ENCODE measurements at regions not wholly inside any gene's neighbourhood (a gene's known extent, or its start where the extent isn't known, plus 50 kb on each side); places are given as distances from the start of the nearest gene placed in this dataset.
"Not testable (repeated sequence)": the region's sequence is repeated elsewhere in the genome, so short reads cannot be mapped to it uniquely, and the experiment has no call there.

DNA sequence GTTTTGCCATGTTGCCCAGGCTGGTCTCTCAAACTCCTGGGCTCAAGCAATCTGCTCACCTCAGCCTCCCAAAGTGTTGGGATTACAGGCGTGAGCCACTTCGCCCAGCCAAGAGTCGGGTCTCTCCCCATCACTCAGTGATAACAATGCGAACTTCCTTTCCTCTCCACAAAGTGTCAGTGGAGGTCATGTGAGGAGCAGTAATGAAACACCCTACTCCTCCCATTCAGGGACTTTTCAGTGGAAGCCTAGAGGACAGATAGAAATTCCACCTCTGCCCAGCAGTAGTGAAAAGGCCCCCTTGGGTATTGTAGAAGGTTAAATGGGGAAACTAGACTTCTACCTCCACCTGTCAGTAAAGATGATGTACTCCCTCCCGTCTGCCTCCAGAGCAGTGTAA lies 141.9 kb upstream of the STK26 start:
- no peaks in the 10 kb centered on the region for H3K27me3 Mint-ChIP-seq
- no peak overlapping the region for H3K27ac Mint-ChIP-seq
- no peak for DNase-seq
- intact Hi-C loops (cut with micrococcal nuclease), result no loop called here
- H3K4me1 Mint-ChIP-seq, result no peaks in the 10 kb centered on the region
- H3K36me3 Mint-ChIP-seq (ENCODE audit: low read depth), result no peaks in the 10 kb centered on the region
- H3K4me3 Mint-ChIP-seq, result no peak overlapping the region
- H3K9me3 Mint-ChIP-seq, result no peaks in the 10 kb centered on the region

DNA sequence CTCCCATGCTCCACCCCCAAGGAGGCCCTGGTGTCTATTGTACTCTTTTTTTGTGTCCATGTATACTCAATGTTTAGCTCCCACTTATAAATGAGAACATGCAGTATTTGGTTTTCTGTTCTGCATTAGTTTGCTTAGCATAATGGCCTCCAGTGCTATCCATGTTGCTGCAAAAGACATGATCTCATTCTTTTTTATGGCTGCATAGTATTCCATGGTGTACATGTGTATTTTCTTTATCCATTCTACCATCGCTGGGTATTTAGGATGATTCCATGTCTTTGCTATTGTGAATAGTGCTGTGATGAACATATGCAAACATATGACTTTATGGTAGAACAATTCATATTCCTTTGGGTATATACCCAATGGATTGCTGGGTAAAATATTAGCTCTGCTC lies 138.1 kb upstream of the STK26 start:
- DNase-seq; H3K36me3 Mint-ChIP-seq (ENCODE audit: low read depth); H3K27me3 Mint-ChIP-seq; intact Hi-C loops (cut with micrococcal nuclease); H3K27ac Mint-ChIP-seq; H3K4me1 Mint-ChIP-seq; H3K9me3 Mint-ChIP-seq; H3K4me3 Mint-ChIP-seq: not testable (repeated sequence)

DNA sequence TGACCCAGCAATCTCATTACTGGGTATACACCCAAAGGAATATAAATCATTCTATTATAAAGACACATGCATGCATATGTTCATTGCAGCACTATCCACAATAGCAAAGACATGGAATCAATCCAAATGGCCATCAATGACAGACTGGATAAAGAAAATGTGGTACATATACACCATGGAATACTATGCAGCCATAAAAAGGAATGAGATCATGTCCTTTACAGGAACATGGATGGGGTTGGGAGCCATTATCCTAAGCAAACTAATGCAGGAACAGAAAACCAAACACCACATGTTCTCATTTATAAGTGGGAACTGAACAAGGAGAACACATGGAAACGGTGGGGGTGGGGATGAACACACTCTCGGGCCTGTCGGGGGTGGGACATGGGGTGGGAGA lies 129.2 kb upstream of the STK26 start:
- H3K27ac Mint-ChIP-seq; H3K27me3 Mint-ChIP-seq; DNase-seq; H3K4me3 Mint-ChIP-seq; intact Hi-C loops (cut with micrococcal nuclease); H3K36me3 Mint-ChIP-seq (ENCODE audit: low read depth); H3K4me1 Mint-ChIP-seq; H3K9me3 Mint-ChIP-seq: not testable (repeated sequence)

DNA sequence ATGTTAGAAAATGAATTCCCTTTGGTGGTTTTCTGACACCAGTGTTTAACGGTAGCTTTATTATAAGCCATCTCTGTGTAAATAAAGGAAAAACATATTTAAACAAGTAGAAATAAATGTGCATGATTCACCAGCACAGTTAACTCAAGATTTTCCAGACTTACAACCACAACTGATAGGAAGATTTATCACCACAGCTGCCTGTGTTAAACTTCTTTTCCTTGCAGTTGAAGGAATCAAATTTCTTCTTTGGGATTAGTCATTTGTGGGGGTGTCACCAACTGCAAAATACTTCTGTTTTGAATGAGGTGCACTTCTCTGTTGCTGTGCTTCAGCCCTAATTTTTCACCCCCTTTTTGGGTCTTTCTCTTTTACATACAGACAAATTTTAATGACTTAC lies 128.1 kb upstream of the STK26 start:
- Mint-ChIP-seq H3K9me3 (no peaks in the 10 kb centered on the region), H3K27me3 (no peaks in the 10 kb centered on the region), H3K27ac (no peak overlapping the region), H3K4me1 (no peaks in the 10 kb centered on the region), H3K4me3 (no peak overlapping the region), H3K36me3 (ENCODE audit: low read depth) (no peaks in the 10 kb centered on the region)
- intact Hi-C loops (cut with micrococcal nuclease), result no loop called here
- DNase-seq, result no peak

DNA sequence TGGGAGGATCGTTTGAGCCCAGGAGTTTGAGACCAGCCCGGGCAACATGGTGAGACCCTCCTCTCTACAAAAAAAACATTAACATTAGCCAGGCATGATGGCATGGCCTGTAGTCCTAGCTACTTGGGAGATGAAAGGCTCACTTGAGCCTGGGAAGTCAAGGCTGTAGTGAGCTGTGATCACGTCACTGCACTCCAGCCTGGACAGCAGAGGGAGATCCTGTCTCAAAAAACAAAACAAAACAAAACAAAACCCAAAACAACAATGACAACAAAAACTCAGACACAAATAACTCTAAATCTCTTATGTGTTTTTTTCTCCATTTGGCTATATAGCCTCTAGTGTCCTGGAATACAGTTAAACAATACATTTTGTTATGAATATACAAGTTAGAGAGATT lies 127.3 kb upstream of the STK26 start:
- H3K27me3 Mint-ChIP-seq, result no peaks in the 10 kb centered on the region
- intact Hi-C loops (cut with micrococcal nuclease), result no loop called here
- DNase-seq, result peak; percentile 48

DNA sequence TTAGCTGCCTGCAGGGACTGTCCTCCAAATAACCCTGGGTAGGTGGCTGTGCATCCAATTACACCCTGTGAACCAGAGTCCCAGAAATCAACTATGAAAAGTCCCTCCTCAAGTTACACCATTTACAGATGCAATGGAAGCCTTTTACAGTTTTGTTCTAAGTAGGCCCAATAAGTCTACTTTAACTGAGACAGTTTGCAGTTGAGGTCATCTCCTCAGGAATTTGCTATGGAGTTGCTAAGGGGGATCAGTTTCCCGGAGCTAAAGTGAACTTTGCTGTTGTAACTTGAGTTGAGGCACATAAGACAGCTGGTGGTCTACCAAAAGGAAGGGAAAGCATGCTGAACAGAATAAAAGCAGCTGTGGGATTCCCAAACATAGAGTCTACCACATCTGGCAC lies 121.6 kb upstream of the STK26 start:
- Mint-ChIP-seq H3K4me3 (no peak overlapping the region), H3K27me3 (no peaks in the 10 kb centered on the region), H3K4me1 (no peaks in the 10 kb centered on the region), H3K36me3 (ENCODE audit: low read depth) (no peaks in the 10 kb centered on the region), H3K27ac (no peak overlapping the region), H3K9me3 (no peaks in the 10 kb centered on the region)
- no peak for DNase-seq
- intact Hi-C loops (cut with micrococcal nuclease), result no loop called here

More for the DNA sequence above, 127.3 kb upstream of the STK26 start:
- Mint-ChIP-seq H3K27ac (no peak overlapping the region), H3K36me3 (ENCODE audit: low read depth) (no peaks in the 10 kb centered on the region), H3K4me3 (no peak overlapping the region), H3K9me3 (no peaks in the 10 kb centered on the region), H3K4me1 (no peaks in the 10 kb centered on the region)

DNA sequence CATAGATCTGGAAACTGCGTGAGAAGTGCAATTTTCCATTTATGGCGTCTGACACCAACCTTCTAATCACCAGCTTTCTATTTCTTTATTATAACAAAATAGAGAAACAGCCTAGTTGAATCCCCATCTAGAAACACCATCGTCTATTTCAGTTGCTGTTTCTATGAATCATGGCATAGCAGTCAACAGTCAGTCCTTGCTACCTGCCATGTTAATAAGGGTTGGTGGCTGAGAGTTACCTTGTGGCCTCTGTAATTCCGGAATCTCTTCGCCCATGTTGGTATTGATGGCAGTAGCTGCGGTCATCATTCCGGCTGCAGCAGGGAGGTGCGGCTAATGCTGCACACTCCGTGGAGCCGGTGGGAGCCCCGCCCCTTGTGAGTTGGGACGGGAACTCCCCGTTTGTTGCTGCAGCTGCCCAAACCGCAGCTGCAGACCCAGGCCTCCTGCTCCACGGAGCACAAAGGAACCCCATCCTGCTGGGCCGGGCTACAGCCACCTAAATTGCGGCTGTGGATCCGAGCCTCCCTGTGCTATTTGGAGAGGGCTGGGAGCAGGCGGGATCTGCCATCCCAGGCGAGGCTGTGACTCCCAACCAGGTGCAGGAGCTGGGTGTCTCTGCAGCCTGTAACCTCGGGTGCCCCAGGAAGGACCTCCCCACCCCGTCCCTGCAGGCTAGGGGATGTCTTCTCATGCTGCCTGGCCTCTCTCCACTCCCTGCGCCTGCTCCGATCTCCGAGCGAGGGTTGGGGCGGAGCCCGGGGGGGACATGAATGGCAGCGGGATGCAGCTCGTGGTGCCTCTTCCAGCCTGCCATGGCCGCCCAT lies 115.4 kb upstream of the STK26 start:
- H3K9me3 Mint-ChIP-seq, result no peaks in the 10 kb centered on the region

DNA sequence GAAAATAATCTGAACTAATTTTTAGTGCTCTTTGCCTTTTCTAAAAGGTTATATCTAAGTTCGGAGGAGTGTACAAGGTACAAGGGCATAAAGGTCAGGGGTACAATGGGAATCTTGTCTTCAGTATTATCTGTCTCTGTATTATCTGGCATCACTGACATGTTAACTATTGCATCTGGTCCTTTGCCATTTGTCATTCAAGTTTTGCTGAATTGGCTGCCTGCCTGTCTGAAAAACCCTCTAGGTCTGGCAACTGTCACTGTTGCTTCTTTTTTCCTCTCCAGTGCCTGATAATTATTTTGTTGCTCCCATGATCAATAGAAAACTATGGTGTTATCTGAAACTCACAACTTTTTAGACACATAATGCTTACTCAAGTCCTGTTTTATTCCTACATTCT lies 112.5 kb upstream of the STK26 start:
- no peak for DNase-seq
- intact Hi-C loops (cut with micrococcal nuclease), result no loop called here
- no peak overlapping the region for H3K27ac Mint-ChIP-seq
- H3K4me1 Mint-ChIP-seq, result no peaks in the 10 kb centered on the region
- no peak overlapping the region for H3K4me3 Mint-ChIP-seq
- H3K27me3 Mint-ChIP-seq, result peaks cover 6% of the 10 kb centered on the region
- H3K9me3 Mint-ChIP-seq, result peaks cover 4% of the 10 kb centered on the region
- H3K36me3 Mint-ChIP-seq (ENCODE audit: low read depth), result no peaks in the 10 kb centered on the region

More for the DNA sequence above, 115.4 kb upstream of the STK26 start:
- H3K27ac Mint-ChIP-seq, result no peak overlapping the region
- DNase-seq, result no peak
- H3K27me3 Mint-ChIP-seq, result peaks cover 6% of the 10 kb centered on the region
- no peaks in the 10 kb centered on the region for H3K4me1 Mint-ChIP-seq
- intact Hi-C loops (cut with micrococcal nuclease), result no loop called here
- no peaks in the 10 kb centered on the region for H3K36me3 Mint-ChIP-seq (ENCODE audit: low read depth)
- H3K4me3 Mint-ChIP-seq, result no peak overlapping the region

DNA sequence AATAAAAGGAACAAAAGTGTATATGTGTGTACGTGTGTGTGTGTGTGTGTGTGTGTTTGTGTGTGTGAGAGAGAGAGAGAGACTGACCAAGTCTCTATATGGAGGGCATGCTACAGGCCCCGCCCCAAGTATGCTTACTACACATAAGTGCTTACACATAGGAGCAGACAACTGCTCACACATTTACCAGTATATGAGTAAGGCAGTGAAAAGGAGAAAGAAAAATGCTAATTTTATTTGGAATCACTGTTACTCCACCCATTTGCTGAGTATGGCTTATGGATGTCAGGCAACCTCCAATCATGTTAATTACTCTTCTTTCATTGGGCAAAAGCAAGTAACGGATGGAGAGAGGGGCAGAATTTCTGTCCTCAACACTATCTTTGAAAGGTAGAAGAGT lies 107.6 kb upstream of the STK26 start:
- Mint-ChIP-seq H3K27me3 (peaks cover 1% of the 10 kb centered on the region), H3K27ac (no peak overlapping the region), H3K36me3 (ENCODE audit: low read depth) (no peaks in the 10 kb centered on the region), H3K4me1 (no peaks in the 10 kb centered on the region), H3K4me3 (no peak overlapping the region), H3K9me3 (peaks cover 4% of the 10 kb centered on the region)
- intact Hi-C loops (cut with micrococcal nuclease), result no loop called here
- no peak for DNase-seq

DNA sequence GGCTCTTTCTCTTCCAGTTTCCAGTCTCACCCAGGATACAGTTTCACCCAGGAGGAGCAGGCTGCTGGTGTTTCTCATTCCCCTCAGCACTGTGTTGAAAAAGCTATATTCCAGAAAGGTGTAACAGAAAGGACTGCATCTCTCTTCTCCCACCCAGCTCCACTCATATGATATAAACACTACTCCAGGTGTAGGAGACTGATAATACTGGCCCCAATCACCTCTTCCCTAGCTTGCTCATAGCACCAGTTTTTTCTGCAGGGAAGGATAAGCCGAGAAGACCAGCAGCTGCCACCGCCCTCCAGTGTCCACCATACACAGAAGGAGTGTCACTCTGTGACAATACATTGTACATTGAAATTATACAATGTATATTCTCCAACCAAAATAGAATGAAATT lies 105.5 kb upstream of the STK26 start:
- DNase-seq, result no peak
- no peak overlapping the region for H3K4me3 Mint-ChIP-seq
- H3K9me3 Mint-ChIP-seq, result peaks cover 8% of the 10 kb centered on the region
- H3K27ac Mint-ChIP-seq, result no peak overlapping the region
- H3K27me3 Mint-ChIP-seq, result no peaks in the 10 kb centered on the region
- H3K36me3 Mint-ChIP-seq (ENCODE audit: low read depth), result no peaks in the 10 kb centered on the region
- no peaks in the 10 kb centered on the region for H3K4me1 Mint-ChIP-seq
- intact Hi-C loops (cut with micrococcal nuclease), result no loop called here

DNA sequence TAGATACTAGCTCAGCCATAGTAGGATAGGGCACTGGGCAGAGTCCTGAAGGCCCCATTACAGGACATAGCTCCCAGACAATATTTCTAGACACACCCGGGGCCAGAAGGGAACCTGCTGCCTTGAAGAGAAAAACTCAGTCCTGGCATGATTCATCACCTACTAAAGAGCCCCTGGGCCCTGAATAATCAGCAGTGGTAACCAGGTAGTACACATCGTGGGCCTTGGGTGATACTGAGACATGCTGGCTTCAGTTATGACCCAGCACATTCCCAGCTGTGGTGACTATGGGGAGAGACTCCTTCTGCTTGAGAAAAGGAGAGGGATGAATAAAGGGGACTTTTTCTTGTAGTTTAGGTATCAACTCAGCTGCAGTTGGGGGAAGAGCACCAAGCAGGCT lies 104.3 kb upstream of the STK26 start:
- Mint-ChIP-seq H3K4me1 (no peaks in the 10 kb centered on the region), H3K4me3 (no peak overlapping the region), H3K27ac (no peak overlapping the region), H3K27me3 (no peaks in the 10 kb centered on the region), H3K36me3 (ENCODE audit: low read depth) (no peaks in the 10 kb centered on the region), H3K9me3 (peaks cover 8% of the 10 kb centered on the region)
- intact Hi-C loops (cut with micrococcal nuclease), result no loop called here
- no peak for DNase-seq

DNA sequence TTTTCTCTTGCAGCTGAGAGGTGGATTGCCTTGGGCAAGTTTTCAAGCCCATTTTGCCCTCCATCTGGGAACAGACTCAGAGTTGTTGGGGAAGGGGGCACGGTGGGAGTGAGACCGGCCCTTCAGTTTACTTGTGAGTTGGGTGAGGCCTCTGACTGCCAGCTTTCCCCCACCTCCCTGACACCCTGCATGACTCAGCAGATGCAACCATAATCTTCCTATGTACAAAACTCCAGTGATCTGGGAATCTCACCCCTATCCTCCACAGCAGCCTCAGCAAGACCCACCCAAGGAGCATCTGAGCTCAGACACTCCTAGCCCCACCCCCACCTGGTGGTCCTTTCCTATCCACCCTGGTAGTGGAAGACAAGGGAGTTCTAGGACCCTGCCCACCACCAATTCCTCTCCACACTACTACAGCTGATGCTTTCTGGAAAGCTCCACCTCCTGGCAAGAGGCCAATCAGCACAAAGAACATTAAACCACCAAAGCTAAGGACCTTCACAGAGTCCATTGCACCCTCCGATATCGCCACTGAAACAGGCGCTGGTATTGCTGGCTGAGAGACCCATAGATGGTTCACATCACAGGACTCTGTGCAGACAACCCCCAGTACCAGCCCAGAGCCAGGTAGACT lies 99.4 kb upstream of the STK26 start:
- Mint-ChIP-seq H3K4me1 (no peaks in the 10 kb centered on the region), H3K27ac (no peak overlapping the region), H3K4me3 (no peak overlapping the region), H3K27me3 (no peaks in the 10 kb centered on the region), H3K9me3 (peaks cover 4% of the 10 kb centered on the region), H3K36me3 (ENCODE audit: low read depth) (no peaks in the 10 kb centered on the region)
- intact Hi-C loops (cut with micrococcal nuclease), result no loop called here
- DNase-seq, result no peak

DNA sequence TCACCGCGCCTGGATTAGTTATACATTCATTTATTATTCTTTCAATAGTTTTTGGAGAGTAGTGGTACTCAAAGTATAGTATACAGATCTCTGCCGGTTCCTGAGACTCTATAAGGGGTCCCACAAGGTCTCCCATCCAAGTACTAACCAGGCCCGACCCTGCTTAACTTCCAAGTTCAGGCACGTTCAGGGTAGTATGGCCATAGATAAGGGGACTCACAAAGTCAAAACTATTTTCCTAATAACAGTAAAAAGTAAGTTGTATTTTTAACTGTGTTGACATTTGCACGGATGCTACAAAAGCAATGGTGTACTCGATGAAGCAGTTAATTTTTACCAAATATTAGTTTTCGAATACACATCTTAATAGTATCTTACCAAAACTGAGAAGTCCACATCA lies 84.4 kb upstream of the STK26 start:
- Mint-ChIP-seq H3K27me3 (no peaks in the 10 kb centered on the region), H3K9me3 (no peaks in the 10 kb centered on the region), H3K36me3 (ENCODE audit: low read depth) (no peaks in the 10 kb centered on the region), H3K4me1 (no peaks in the 10 kb centered on the region), H3K27ac (no peak overlapping the region), H3K4me3 (no peak overlapping the region)
- intact Hi-C loops (cut with micrococcal nuclease), result no loop called here
- DNase-seq, result no peak

DNA sequence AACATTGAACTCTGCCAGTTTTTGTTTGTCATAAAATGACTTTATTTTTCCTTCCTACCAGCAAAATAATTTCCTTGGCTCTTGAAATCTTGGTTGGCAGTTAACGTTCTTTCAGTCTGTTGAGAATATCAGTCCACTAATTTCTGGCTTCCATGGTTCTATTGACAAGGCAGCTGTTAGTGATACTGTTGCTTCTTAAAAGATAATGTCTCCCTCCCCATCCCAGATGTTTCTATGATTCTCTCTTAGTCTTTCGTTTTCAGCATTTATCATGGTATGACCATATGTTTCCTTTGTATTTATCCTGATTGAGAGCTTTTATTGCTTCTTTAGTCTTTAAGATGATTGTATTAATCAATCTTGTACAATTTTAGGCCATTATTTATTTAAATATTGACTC lies 81.1 kb upstream of the STK26 start:
- no peaks in the 10 kb centered on the region for H3K36me3 Mint-ChIP-seq (ENCODE audit: low read depth)
- no peaks in the 10 kb centered on the region for H3K9me3 Mint-ChIP-seq
- no peak overlapping the region for H3K4me3 Mint-ChIP-seq
- no peak for DNase-seq
- no peak overlapping the region for H3K27ac Mint-ChIP-seq
- intact Hi-C loops (cut with micrococcal nuclease), result no loop called here
- no peaks in the 10 kb centered on the region for H3K27me3 Mint-ChIP-seq
- H3K4me1 Mint-ChIP-seq, result peaks cover 10% of the 10 kb centered on the region

All from activated CD4-positive, alpha-beta T cell treated with anti-CD3 and anti-CD28 coated beads, Interleukin-2, amount 10 ng/mL, durations not matched to agents 24 days and 14 days (primary cell).